Ishikawa (cell line): ENCODE measurements at regions not wholly inside any gene's neighbourhood (a gene's known extent, or its start where the extent isn't known, plus 50 kb on each side); places are given as distances from the start of the nearest gene placed in this dataset.

Experiments used
- CEBPB ChIP-seq: IDR thresholded peaks from 2 replicates; pipeline ENCODE4 v1.6.1; 2012
- CREB1 ChIP-seq: IDR thresholded peaks from 2 replicates; pipeline ENCODE4 v1.6.1; 2012; ENCODE audit warnings: low read depth
- EGR1 ChIP-seq: IDR thresholded peaks from 2 replicates; pipeline ENCODE4 v1.6.1; 2012
- EP300 ChIP-seq: IDR thresholded peaks from 2 replicates; pipeline ENCODE4 v1.6.1; 2012; ENCODE audit warnings: borderline replicate concordance
- FOXM1 ChIP-seq: IDR thresholded peaks from 2 replicates; pipeline ENCODE4 v1.6.1; 2012; ENCODE audit warnings: low read depth, borderline replicate concordance
- NFIC ChIP-seq: IDR thresholded peaks from 2 replicates; pipeline ENCODE4 v1.6.1; 2012
- RAD21 ChIP-seq: IDR thresholded peaks from 2 replicates; pipeline ENCODE4 v1.6.1; 2012; ENCODE audit warnings: low read depth
- TAF1 ChIP-seq: IDR thresholded peaks from 2 replicates; pipeline ENCODE4 v1.6.1; 2012; ENCODE audit warnings: low read depth, mild to moderate bottlenecking
- TCF12 ChIP-seq: IDR thresholded peaks from 2 replicates; pipeline ENCODE4 v1.6.1; 2012; ENCODE audit warnings: low read depth
- TEAD4 ChIP-seq: IDR thresholded peaks from 2 replicates; pipeline ENCODE4 v1.6.1; 2012
- USF1 ChIP-seq: IDR thresholded peaks from 2 replicates; pipeline ENCODE4 v1.6.1; 2012
- YY1 ChIP-seq: IDR thresholded peaks from 2 replicates; pipeline ENCODE4 v1.6.1; 2012; ENCODE audit warnings: low read depth
- ZBTB7A ChIP-seq: IDR thresholded peaks from 2 replicates; pipeline ENCODE4 v1.6.1; 2012; ENCODE audit warnings: low read depth
- TF ChIP-seq, protein P1 (sequence below): IDR thresholded peaks from 2 replicates; pipeline ENCODE4 v1.6.1; 2012
- TF ChIP-seq, protein P2 (sequence below): IDR thresholded peaks from 2 replicates; pipeline ENCODE4 v1.6.1; 2012; ENCODE audit warnings: low read depth, mild to moderate bottlenecking

- TF ChIP-seq EP300 (no peak), ZBTB7A (no peak), USF1 (no peak), YY1 (no peak), TCF12 (no peak), CEBPB (no peak), NFIC (no peak), FOXM1 (no peak), TAF1 (no peak), TEAD4 (no peak), CREB1 (no peak)
- TF ChIP-seq, protein P1, sequence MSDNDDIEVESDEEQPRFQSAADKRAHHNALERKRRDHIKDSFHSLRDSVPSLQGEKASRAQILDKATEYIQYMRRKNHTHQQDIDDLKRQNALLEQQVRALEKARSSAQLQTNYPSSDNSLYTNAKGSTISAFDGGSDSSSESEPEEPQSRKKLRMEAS = no peak
Measured at GRCh38 chr13:107778094-107778493, 437.2 kb downstream of the LIG4 start.

- no peak for TF ChIP-seq NFIC
Measured at GRCh38 chr13:107770541-107770940, 444.8 kb downstream of the LIG4 start.

- TF ChIP-seq CEBPB (no peak), RAD21 (no peak)
- TF ChIP-seq, protein P2, sequence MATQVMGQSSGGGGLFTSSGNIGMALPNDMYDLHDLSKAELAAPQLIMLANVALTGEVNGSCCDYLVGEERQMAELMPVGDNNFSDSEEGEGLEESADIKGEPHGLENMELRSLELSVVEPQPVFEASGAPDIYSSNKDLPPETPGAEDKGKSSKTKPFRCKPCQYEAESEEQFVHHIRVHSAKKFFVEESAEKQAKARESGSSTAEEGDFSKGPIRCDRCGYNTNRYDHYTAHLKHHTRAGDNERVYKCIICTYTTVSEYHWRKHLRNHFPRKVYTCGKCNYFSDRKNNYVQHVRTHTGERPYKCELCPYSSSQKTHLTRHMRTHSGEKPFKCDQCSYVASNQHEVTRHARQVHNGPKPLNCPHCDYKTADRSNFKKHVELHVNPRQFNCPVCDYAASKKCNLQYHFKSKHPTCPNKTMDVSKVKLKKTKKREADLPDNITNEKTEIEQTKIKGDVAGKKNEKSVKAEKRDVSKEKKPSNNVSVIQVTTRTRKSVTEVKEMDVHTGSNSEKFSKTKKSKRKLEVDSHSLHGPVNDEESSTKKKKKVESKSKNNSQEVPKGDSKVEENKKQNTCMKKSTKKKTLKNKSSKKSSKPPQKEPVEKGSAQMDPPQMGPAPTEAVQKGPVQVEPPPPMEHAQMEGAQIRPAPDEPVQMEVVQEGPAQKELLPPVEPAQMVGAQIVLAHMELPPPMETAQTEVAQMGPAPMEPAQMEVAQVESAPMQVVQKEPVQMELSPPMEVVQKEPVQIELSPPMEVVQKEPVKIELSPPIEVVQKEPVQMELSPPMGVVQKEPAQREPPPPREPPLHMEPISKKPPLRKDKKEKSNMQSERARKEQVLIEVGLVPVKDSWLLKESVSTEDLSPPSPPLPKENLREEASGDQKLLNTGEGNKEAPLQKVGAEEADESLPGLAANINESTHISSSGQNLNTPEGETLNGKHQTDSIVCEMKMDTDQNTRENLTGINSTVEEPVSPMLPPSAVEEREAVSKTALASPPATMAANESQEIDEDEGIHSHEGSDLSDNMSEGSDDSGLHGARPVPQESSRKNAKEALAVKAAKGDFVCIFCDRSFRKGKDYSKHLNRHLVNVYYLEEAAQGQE = no peak
Measured at GRCh38 chr13:107767119-107767518, 448.2 kb downstream of the LIG4 start.

GRCh38 chr13:107765724-107766401, 449.5 kb downstream of the LIG4 start:
- TF ChIP-seq ZBTB7A (no peak), TEAD4 (no peak), CEBPB (no peak), CREB1 (no peak), EGR1 (no peak), TCF12 (no peak), USF1 (no peak)

- no peak for TF ChIP-seq FOXM1
- no peak for TF ChIP-seq NFIC
- no peak for TF ChIP-seq EP300
- TF ChIP-seq, protein P1 = no peak
Measured at GRCh38 chr13:107764046-107764445, 451.3 kb downstream of the LIG4 start.

DNA sequence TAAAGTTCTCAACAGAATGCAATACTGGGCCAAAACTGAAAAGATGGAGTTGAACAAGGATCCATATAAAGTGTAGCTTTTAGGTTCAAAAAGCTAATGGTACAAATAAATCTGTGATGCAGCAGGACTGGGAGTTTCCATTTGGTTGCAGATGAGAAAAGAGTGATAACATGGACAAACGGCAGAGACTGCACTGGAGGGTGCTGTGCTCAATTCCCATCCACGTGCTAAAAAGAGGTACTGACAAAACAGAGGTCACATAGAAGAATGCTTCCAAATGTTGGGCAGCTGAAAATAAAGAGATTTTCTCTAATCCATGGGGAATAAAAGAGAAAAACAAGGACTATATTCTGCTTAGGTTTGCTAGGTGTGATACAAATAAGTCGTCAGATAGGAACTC, 461.6 kb downstream of the LIG4 start:
- TF ChIP-seq EGR1 (no peak), TEAD4 (no peak), CEBPB (no peak), USF1 (no peak), FOXM1 (no peak), YY1 (no peak), CREB1 (no peak), EP300 (no peak), NFIC (no peak), RAD21 (no peak), TAF1 (no peak), ZBTB7A (no peak)
- TF ChIP-seq, protein P1 = no peak
- TF ChIP-seq, protein P2 = no peak
